ENCODE measurements at regions not wholly inside any gene's neighbourhood (a gene's known extent, or its start where the extent isn't known, plus 50 kb on each side); places are given as distances from the start of the nearest gene placed in this dataset.

DNA sequence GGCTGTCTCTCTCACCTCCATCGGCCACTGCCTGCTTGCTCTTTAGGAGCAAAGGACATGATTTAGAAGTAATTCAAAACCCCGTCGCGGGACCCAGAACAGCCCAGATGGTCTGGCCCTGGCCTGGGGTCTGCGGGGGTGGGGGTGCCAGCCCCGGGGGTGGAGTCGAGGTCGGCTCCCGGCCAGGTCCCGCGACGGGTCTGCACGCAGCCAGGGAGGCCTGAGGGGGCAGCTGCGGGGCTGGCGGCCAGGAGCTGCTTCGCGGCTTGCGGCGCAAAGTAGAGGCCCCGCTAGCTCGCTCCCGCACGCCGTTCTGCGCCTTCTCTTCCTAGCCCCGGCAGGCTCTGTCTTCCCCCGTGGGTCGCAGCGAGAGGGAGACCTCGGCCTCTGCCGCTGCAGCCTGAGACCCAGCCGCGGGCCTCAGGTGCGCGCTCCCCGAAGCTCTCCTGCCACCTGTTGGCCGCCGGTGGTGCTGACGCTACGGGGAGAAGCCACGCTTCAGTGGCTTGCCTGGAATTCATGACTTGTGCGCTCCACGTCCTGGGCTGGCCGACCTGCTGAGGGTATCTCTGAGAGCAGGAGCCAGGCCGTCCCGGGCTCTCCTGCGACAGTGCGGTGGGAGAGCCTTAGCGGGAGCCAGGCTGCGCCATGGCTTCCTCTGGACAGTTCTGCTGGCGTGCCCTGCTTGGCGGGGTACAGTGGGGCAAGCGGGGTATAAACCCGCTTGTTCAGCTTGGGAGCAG lies 157.2 kb upstream of the PITX1 start (continued):
- TF ChIP-seq, protein P1, sequence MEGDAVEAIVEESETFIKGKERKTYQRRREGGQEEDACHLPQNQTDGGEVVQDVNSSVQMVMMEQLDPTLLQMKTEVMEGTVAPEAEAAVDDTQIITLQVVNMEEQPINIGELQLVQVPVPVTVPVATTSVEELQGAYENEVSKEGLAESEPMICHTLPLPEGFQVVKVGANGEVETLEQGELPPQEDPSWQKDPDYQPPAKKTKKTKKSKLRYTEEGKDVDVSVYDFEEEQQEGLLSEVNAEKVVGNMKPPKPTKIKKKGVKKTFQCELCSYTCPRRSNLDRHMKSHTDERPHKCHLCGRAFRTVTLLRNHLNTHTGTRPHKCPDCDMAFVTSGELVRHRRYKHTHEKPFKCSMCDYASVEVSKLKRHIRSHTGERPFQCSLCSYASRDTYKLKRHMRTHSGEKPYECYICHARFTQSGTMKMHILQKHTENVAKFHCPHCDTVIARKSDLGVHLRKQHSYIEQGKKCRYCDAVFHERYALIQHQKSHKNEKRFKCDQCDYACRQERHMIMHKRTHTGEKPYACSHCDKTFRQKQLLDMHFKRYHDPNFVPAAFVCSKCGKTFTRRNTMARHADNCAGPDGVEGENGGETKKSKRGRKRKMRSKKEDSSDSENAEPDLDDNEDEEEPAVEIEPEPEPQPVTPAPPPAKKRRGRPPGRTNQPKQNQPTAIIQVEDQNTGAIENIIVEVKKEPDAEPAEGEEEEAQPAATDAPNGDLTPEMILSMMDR (IDR thresholded peaks at IDR 0.05) = peak; percentile 94
- TF ChIP-seq TP53 (CRISPR knock-in tag; IDR thresholded peaks at IDR 0.05) = no peak

DNA sequence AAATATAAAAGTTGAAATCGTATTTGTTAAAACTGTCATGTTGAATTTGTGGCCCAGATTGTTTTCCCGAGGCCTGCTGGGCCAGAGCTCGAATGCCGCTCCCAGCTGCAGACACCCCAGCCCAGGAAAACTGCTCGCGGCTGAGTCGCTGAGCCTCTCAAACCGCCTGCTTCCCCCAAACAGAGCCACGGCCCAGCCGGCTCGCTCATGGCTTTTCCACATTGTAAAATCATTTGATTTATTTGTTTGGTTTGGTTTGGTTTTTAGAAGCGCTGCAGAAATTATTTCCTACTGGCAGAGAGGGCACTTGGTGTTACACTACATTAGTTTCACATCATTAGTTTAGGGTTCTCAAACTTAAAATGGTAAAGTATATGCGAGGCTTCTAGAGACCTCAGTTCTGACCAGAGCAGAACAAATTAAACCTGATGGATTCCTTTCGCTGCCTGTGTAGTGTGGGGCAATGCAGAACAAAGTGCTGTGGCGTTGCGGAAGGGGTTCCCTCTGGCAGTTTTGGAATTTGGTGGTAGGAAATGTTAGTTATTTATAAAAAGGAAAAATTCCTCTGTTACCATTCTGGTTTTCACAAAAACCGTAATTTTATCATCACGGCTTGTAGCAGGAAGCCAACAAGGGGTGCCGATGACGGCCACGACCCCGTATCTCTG lies 156.5 kb upstream of the PITX1 start:
- ChIA-PET POLR2A (no interaction called here), CTCF (interaction anchor here (0.6 to 6.4 kb wide), 53 partner anchors 10 to 353 kb away, joined by 3 to 99 read pairs (median 5); partner anchors contain the start of gene PCBD2)
- TF ChIP-seq KDM1A (IDR thresholded peaks at IDR 0.05; ENCODE audit: low read depth) (no peak), RCOR1 (IDR thresholded peaks at IDR 0.05; ENCODE audit: low read depth, low read length) (no peak), POLR2AphosphoS2 (conservative IDR thresholded peaks at IDR 0.05; ENCODE audit: low read length) (no peak), TFCP2L1 (CRISPR knock-in tag; IDR thresholded peaks at IDR 0.05) (no peak)
- TF ChIP-seq, protein P2, sequence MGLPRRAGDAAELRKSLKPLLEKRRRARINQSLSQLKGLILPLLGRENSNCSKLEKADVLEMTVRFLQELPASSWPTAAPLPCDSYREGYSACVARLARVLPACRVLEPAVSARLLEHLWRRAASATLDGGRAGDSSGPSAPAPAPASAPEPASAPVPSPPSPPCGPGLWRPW (IDR thresholded peaks at IDR 0.05) = no peak
- H3K4me2 ChIP-seq = peak overlapping the region; percentile 92
- peaks cover 13% of the 10 kb centered on the region; the same call in 2 of the 3 replicates for H3K4me1 ChIP-seq
- H3K9me3 ChIP-seq = no peaks in the 10 kb centered on the region
- H3K27ac ChIP-seq = peak overlapping the region; percentile 78 to 90
- 80% methylated on average over 22 of the region's 22 CpGs for WGBS (ENCODE audit: missing lambda C conversion rate)
- peak overlapping the region; percentile 60 for H3K4me3 ChIP-seq
- FAIRE-seq (no peak), DNase-seq (ENCODE audit: low read depth in 1 of 2, low spot score in 1 of 2) (no peak), ATAC-seq (no peak)

DNA sequence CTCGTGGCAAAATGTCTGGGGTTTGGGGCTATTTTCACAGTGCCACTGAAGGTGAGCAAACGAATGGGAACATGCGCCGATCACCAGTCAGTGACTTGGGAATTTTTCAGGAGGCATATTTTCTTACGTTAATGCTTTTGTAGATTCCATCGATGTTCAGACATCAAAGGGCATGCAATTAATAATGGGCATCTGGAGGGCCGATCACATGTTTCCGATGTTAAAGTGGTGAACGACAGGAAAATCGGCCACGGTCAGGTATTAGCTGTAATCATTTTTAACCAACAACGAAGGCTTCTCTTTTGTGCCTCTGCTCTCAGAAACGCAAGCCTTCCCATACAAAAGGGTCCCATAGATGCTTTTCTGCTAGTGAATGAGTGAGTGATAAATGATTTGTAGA lies 155.0 kb upstream of the PITX1 start:
- ATAC-seq (no peak), DNase-seq (ENCODE audit: low read depth in 1 of 2, low spot score in 1 of 2) (no peak), FAIRE-seq (no peak)
- Histone ChIP-seq H3K4me2 (no peak overlapping the region), H3K9me3 (no peaks in the 10 kb centered on the region), H3K4me3 (no peak overlapping the region), H3K4me1 (peaks cover 11% of the 10 kb centered on the region; the same call in 2 of the 3 replicates), H3K27ac (no peak overlapping the region)
- WGBS (ENCODE audit: missing lambda C conversion rate) = 89% methylated on average over 13 of the region's 13 CpGs
- no peak for TF ChIP-seq RARB (CRISPR knock-in tag; IDR thresholded peaks at IDR 0.05)
- no peak for TF ChIP-seq CBX2 (IDR thresholded peaks at IDR 0.05; ENCODE audit: borderline replicate concordance, low read depth)
- TF ChIP-seq TFCP2L1 (CRISPR knock-in tag; IDR thresholded peaks at IDR 0.05) = no peak
- TF ChIP-seq HEYL (CRISPR knock-in tag; IDR thresholded peaks at IDR 0.05) = no peak
- TF ChIP-seq HDAC2 (IDR thresholded peaks at IDR 0.05) = no peak
- no peak for TF ChIP-seq ZC3H11A (IDR thresholded peaks at IDR 0.05)
- TF ChIP-seq, protein P3, sequence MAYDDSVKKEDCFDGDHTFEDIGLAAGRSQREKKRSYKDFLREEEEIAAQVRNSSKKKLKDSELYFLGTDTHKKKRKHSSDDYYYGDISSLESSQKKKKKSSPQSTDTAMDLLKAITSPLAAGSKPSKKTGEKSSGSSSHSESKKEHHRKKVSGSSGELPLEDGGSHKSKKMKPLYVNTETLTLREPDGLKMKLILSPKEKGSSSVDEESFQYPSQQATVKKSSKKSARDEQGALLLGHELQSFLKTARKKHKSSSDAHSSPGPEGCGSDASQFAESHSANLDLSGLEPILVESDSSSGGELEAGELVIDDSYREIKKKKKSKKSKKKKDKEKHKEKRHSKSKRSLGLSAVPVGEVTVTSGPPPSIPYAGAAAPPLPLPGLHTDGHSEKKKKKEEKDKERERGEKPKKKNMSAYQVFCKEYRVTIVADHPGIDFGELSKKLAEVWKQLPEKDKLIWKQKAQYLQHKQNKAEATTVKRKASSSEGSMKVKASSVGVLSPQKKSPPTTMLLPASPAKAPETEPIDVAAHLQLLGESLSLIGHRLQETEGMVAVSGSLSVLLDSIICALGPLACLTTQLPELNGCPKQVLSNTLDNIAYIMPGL (CRISPR knock-in tag; IDR thresholded peaks at IDR 0.05; ENCODE audit: borderline replicate concordance) = no peak
- no peak for TF ChIP-seq CBX8 (IDR thresholded peaks at IDR 0.05)
- TF ChIP-seq NPAS2 (CRISPR knock-in tag; IDR thresholded peaks at IDR 0.05; ENCODE audit: borderline replicate concordance) = no peak
- TF ChIP-seq, protein P4, sequence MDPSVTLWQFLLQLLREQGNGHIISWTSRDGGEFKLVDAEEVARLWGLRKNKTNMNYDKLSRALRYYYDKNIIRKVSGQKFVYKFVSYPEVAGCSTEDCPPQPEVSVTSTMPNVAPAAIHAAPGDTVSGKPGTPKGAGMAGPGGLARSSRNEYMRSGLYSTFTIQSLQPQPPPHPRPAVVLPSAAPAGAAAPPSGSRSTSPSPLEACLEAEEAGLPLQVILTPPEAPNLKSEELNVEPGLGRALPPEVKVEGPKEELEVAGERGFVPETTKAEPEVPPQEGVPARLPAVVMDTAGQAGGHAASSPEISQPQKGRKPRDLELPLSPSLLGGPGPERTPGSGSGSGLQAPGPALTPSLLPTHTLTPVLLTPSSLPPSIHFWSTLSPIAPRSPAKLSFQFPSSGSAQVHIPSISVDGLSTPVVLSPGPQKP (IDR thresholded peaks at IDR 0.05; ENCODE audit: low read depth, low read length) = no peak
- TF ChIP-seq JUN (IDR thresholded peaks at IDR 0.05) = no peak
- ChIA-PET POLR2A (no interaction called here), CTCF (interaction anchor here (1.3 to 6.4 kb wide), 4 partner anchors 10 to 147 kb away, joined by 3 to 99 read pairs (median 4); no protein-coding TSS in a partner anchor)

Data from A549 (cell line).